CD4-positive, alpha-beta T cell (primary cell): ENCODE measurements at regions not wholly inside any gene's neighbourhood (a gene's known extent, or its start where the extent isn't known, plus 50 kb on each side); places are given as distances from the start of the nearest gene placed in this dataset.

Source experiments
- ATAC-seq: fragments of 200-7000 bp; cut with Tn5 transposase; one replicate; pipeline ENCODE4 v1.10.0; 2022; ENCODE audit warnings: mild to moderate bottlenecking; ENCODE audit not compliant: poor library complexity
- CTCF ChIA-PET: fragments of 350-600 bp; sonication (Branson Sonifier 250); formaldehyde crosslinking; loops from one replicate; lab custom pipeline; 2021; ENCODE audit warnings: antibody characterized with exemption, inconsistent platforms; lab: Charles Lee
- POLR2A ChIA-PET: fragments of 350-600 bp; sonication (Branson Sonifier 250); formaldehyde crosslinking; loops from one replicate; lab custom pipeline; 2021; ENCODE audit warnings: antibody characterized with exemption, inconsistent platforms; lab: Charles Lee
- DNase-seq, 14 experiments: peaks; one replicate each; pipeline ENCODE4 v3.0.0-alpha.2; 2013 to 2020; ENCODE audit warnings: mixed read lengths in 2 of 14
- H3K27ac ChIP-seq, 2 donors: one replicate each; pipeline versions ENCODE4 v1.5.1 to v1.7.0; 2013; ENCODE audit warnings: low read length in 2 of 2, low read depth in 1 of 2, mild to moderate bottlenecking in 1 of 2
- H3K27me3 ChIP-seq, 2 experiments: 1 replicate in 1 of 2; 2 replicates in 1 of 2; pipeline versions ENCODE4 v1.6.1 to v1.7.0; 2013; ENCODE audit warnings: low read length in 2 of 2, control low read depth in 1 of 2, mild to moderate bottlenecking in 1 of 2, moderate library complexity in 1 of 2; ENCODE audit not compliant: insufficient read depth in 2 of 2, control insufficient read depth in 1 of 2
- H3K36me3 ChIP-seq: one replicate; pipeline ENCODE4 v1.6.1; 2013; ENCODE audit warnings: low read length, control low read depth; ENCODE audit not compliant: insufficient read depth
- H3K4me1 ChIP-seq: one replicate; pipeline ENCODE4 v1.6.1; 2013; ENCODE audit warnings: low read length, control low read depth; ENCODE audit not compliant: insufficient read depth
- H3K4me3 ChIP-seq: one replicate; pipeline ENCODE4 v1.5.1; 2013; ENCODE audit warnings: mild to moderate bottlenecking, low read length, moderate library complexity
- H3K9me3 ChIP-seq, 2 experiments: 1 replicate in 1 of 2; 2 replicates in 1 of 2; pipeline versions ENCODE4 v1.6.1 to v1.7.0; 2013; ENCODE audit warnings: low read length in 2 of 2, mild to moderate bottlenecking in 2 of 2, control low read depth in 1 of 2, moderate library complexity in 1 of 2; ENCODE audit not compliant: control insufficient read depth in 1 of 2, insufficient read depth in 1 of 2
- H3K27ac Mint-ChIP-seq: one replicate; pipeline ENCODE4 v1.8.0; 2020; ENCODE audit warnings: mixed read lengths
- H3K27me3 Mint-ChIP-seq: one replicate; pipeline ENCODE4 v1.8.0; 2021; ENCODE audit warnings: mixed read lengths
- H3K36me3 Mint-ChIP-seq: one replicate; pipeline ENCODE4 v1.8.0; 2021; ENCODE audit warnings: low read depth, mixed read lengths
- H3K4me1 Mint-ChIP-seq: one replicate; pipeline ENCODE4 v1.8.0; 2021; ENCODE audit warnings: low read depth, mixed read lengths
- H3K4me3 Mint-ChIP-seq: one replicate; pipeline ENCODE4 v1.8.0; 2020; ENCODE audit warnings: mild to moderate bottlenecking, mixed read lengths
- H3K9me3 Mint-ChIP-seq: one replicate; pipeline ENCODE4 v1.8.0; 2020; ENCODE audit warnings: mixed read lengths
- CTCF ChIP-seq: fragments of 200-600 bp; IDR thresholded peaks from one replicate; pipeline ENCODE4 v1.8.0; 2022; ENCODE audit warnings: antibody characterized with exemption, mild to moderate bottlenecking
- intact Hi-C, 2 experiments: fragments of 100-400 bp; cut with DNase I in 1 of 2; cut with micrococcal nuclease in 1 of 2; formaldehyde crosslinking; loops; one replicate each; pipeline versions ENCODE4 v1.15.1 to v1.9.0; 2023 to 2025; cut with DNase I, micrococcal nuclease

DNA sequence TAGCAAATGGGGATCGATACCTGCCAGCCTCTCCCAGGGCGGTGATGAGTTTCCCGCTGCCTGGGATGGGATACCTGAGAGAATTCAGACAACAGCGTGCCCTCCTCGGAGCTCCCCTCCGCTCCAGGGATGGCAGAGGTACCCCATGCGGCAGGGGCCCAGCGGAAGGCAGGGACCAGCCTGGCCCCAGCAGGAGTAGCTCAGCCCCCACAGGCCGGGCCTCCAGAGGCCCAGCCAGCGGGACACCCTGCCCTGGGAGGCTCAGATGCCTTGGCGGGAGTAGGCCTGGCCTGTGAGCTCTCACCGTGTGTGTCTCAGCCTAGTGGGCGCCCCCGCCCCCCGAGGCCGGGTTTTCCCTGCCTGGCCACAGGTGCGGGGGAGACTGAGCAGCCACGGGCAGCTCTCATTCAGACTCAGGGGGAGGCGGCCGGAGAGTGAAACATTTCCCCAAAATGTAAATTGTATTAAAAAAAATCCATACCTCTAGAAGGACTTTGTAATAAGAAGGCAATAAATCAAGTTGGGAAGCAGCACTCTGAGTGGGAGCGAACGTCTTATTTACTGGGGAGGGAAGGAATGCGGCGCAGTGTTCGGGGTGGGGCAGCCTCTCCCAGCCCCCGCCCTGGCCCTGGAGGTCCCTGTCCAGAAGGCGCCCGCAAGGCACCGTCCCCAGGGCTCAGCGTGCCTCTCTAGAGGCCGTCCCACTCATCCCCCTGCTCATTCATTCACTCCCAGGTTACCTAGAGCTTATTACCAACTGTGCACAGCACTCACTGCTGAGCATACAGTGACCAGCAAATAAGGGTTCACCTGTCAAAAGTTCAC lies 888.0 kb downstream of the BRD1 start:
- Mint-ChIP-seq H3K9me3 (peaks cover 1% of the 10 kb centered on the region), H3K36me3 (no peaks in the 10 kb centered on the region), H3K4me1 (no peaks in the 10 kb centered on the region), H3K27me3 (peaks cover 30% of the 10 kb centered on the region), H3K4me3 (no peak overlapping the region), H3K27ac (no peak overlapping the region)
- ChIA-PET POLR2A (no interaction called here), CTCF (no interaction called here)
- no peak overlapping the region for H3K4me3 ChIP-seq
- H3K27ac ChIP-seq = no peak overlapping the region
- ATAC-seq (no peak), DNase-seq (peak in 1 of 14 experiments; percentile 10)
- intact Hi-C loops = no loop called here
- H3K27me3 ChIP-seq = peaks cover 0 to 3% of the 10 kb centered on the region in 2 experiments
- TF ChIP-seq CTCF = no peak
- peaks cover 0 to 3% of the 10 kb centered on the region in 2 experiments for H3K9me3 ChIP-seq
- H3K36me3 ChIP-seq = no peaks in the 10 kb centered on the region
- no peaks in the 10 kb centered on the region for H3K4me1 ChIP-seq

GRCh38 chr22:48938741-48939140 lies 888.9 kb downstream of the BRD1 start:
- Histone ChIP-seq H3K27ac (no peak overlapping the region), H3K4me1 (no peaks in the 10 kb centered on the region), H3K27me3 (peaks cover 0 to 3% of the 10 kb centered on the region in 2 experiments), H3K36me3 (no peaks in the 10 kb centered on the region), H3K4me3 (no peak overlapping the region), H3K9me3 (peaks cover 0 to 3% of the 10 kb centered on the region in 2 experiments)
- Mint-ChIP-seq H3K27ac (no peak overlapping the region), H3K27me3 (peaks cover 35% of the 10 kb centered on the region), H3K4me1 (no peaks in the 10 kb centered on the region), H3K9me3 (peaks cover 4% of the 10 kb centered on the region), H3K36me3 (no peaks in the 10 kb centered on the region), H3K4me3 (no peak overlapping the region)
- intact Hi-C loops = no loop called here
- ATAC-seq (no peak), DNase-seq (peak in 1 of 14 experiments; percentile 11)
- POLR2A ChIA-PET = no interaction called here
- TF ChIP-seq CTCF = no peak
- CTCF ChIA-PET = no interaction called here

GRCh38 chr22:48937032-48937639 lies 890.5 kb downstream of the BRD1 start:
- CTCF ChIA-PET = no interaction called here
- H3K27ac Mint-ChIP-seq = no peak overlapping the region
- H3K9me3 ChIP-seq = peaks cover 0 to 3% of the 10 kb centered on the region in 2 experiments
- H3K9me3 Mint-ChIP-seq = peaks cover 4% of the 10 kb centered on the region
- peaks cover 0 to 3% of the 10 kb centered on the region in 2 experiments for H3K27me3 ChIP-seq
- H3K27me3 Mint-ChIP-seq = peaks cover 44% of the 10 kb centered on the region
- H3K4me1 Mint-ChIP-seq = no peaks in the 10 kb centered on the region
- TF ChIP-seq CTCF = no peak
- DNase-seq (peak in 1 of 14 experiments; percentile 12), ATAC-seq (no peak)
- POLR2A ChIA-PET = no interaction called here
- intact Hi-C loops = no loop called here
- no peak overlapping the region for H3K27ac ChIP-seq
- no peak overlapping the region for H3K4me3 ChIP-seq
- no peak overlapping the region for H3K4me3 Mint-ChIP-seq
- H3K36me3 Mint-ChIP-seq = no peaks in the 10 kb centered on the region
- no peaks in the 10 kb centered on the region for H3K36me3 ChIP-seq
- no peaks in the 10 kb centered on the region for H3K4me1 ChIP-seq
